ENCODE measurements at regions not wholly inside any gene's neighbourhood (a gene's known extent, or its start where the extent isn't known, plus 50 kb on each side); places are given as distances from the start of the nearest gene placed in this dataset.

- no peaks in the 10 kb centered on the region for H3K4me1 ChIP-seq
- intact Hi-C loops (cut with DNase I), result loop anchor here (10.0 kb wide), 1 partner anchor 128 kb away; no protein-coding TSS in a partner anchor
- no peak for TF ChIP-seq CTCF (IDR thresholded peaks at IDR 0.05)
- H3K4me3 ChIP-seq, result no peak overlapping the region
- H3K27ac ChIP-seq, result no peak overlapping the region
- H3K9ac ChIP-seq (ENCODE audit: low read depth in 2 of 2, low read length in 2 of 2), result no peak overlapping the region
- H3K9me3 ChIP-seq, result no peaks in the 10 kb centered on the region
- H3K36me3 ChIP-seq, result no peaks in the 10 kb centered on the region
- DNase-seq, result no peak
- no peaks in the 10 kb centered on the region for H3K27me3 ChIP-seq
Observed at GRCh38 chr13:61253105-61253877, 162.4 kb downstream of the PCDH20 start.

- DNase-seq, result no peak
- H3K4me1 ChIP-seq, result no peaks in the 10 kb centered on the region
- H3K27me3 ChIP-seq, result no peaks in the 10 kb centered on the region
- no peaks in the 10 kb centered on the region for H3K36me3 ChIP-seq
- no peak overlapping the region for H3K9ac ChIP-seq (ENCODE audit: low read depth in 2 of 2, low read length in 2 of 2)
- H3K27ac ChIP-seq, result no peak overlapping the region
- TF ChIP-seq CTCF (IDR thresholded peaks at IDR 0.05), result no peak
- no peaks in the 10 kb centered on the region for H3K9me3 ChIP-seq
- intact Hi-C loops (cut with DNase I), result loop anchor here (10.0 kb wide), 1 partner anchor 127 kb away; no protein-coding TSS in a partner anchor
- H3K4me3 ChIP-seq, result no peak overlapping the region
Observed at GRCh38 chr13:61252213-61252612, 163.4 kb downstream of the PCDH20 start.

GRCh38 chr13:61247149-61247936 is 168.3 kb downstream of the PCDH20 start:
- Histone ChIP-seq H3K9ac (ENCODE audit: low read depth in 2 of 2, low read length in 2 of 2) (no peak overlapping the region), H3K36me3 (no peaks in the 10 kb centered on the region), H3K4me1 (no peaks in the 10 kb centered on the region), H3K27me3 (no peaks in the 10 kb centered on the region), H3K4me3 (no peak overlapping the region), H3K9me3 (no peaks in the 10 kb centered on the region), H3K27ac (no peak overlapping the region)
- no peak for TF ChIP-seq CTCF (IDR thresholded peaks at IDR 0.05)
- intact Hi-C loops (cut with DNase I), result no loop called here
- DNase-seq, result no peak

- no peaks in the 10 kb centered on the region for H3K4me1 ChIP-seq
- no peak for TF ChIP-seq CTCF (IDR thresholded peaks at IDR 0.05)
- H3K9me3 ChIP-seq, result no peaks in the 10 kb centered on the region
- no peak overlapping the region for H3K4me3 ChIP-seq
- H3K36me3 ChIP-seq, result no peaks in the 10 kb centered on the region
- intact Hi-C loops (cut with DNase I), result no loop called here
- no peak for DNase-seq
- H3K27me3 ChIP-seq, result no peaks in the 10 kb centered on the region
- H3K9ac ChIP-seq (ENCODE audit: low read depth in 2 of 2, low read length in 2 of 2), result no peak overlapping the region
- H3K27ac ChIP-seq, result no peak overlapping the region
Observed at GRCh38 chr13:61246351-61246750, 169.3 kb downstream of the PCDH20 start.

GRCh38 chr13:61215601-61216000 is 200.0 kb downstream of the PCDH20 start:
- Histone ChIP-seq H3K9ac (ENCODE audit: low read depth in 2 of 2, low read length in 2 of 2) (no peak overlapping the region), H3K4me3 (no peak overlapping the region), H3K4me1 (no peaks in the 10 kb centered on the region), H3K27ac (no peak overlapping the region), H3K9me3 (no peaks in the 10 kb centered on the region), H3K27me3 (no peaks in the 10 kb centered on the region), H3K36me3 (no peaks in the 10 kb centered on the region)
- no peak for TF ChIP-seq CTCF (IDR thresholded peaks at IDR 0.05)
- no peak for DNase-seq
- intact Hi-C loops (cut with DNase I), result no loop called here

Data from colonic mucosa (tissue), 4 donors.